ENCODE measurements at regions not wholly inside any gene's neighbourhood (a gene's known extent, or its start where the extent isn't known, plus 50 kb on each side); places are given as distances from the start of the nearest gene placed in this dataset.

DNA sequence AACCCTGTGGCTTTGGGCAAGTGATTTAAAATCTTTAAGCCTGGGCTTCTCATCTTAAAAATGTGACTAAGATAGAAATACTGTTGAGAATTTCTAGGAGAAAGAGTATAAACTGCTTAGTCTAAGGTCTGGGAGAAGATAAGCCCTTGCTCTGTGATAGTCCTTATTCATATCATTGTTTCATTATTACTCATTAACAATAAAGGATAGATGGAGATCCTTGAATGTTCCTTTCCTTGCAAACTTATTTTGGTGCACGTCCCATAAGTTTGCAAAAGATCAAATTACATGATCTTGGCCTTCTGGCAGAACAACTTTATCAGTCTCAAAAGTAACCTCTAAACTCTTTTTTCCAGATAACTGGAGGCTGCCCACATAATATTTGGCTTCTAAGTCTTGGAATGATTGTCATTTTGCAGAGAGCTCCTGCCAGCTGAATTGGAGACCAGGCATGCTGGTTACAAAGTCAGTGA is 138.3 kb downstream of the FAM124B start:
- no peak for TF ChIP-seq CTCF (IDR thresholded peaks at IDR 0.05)

DNA sequence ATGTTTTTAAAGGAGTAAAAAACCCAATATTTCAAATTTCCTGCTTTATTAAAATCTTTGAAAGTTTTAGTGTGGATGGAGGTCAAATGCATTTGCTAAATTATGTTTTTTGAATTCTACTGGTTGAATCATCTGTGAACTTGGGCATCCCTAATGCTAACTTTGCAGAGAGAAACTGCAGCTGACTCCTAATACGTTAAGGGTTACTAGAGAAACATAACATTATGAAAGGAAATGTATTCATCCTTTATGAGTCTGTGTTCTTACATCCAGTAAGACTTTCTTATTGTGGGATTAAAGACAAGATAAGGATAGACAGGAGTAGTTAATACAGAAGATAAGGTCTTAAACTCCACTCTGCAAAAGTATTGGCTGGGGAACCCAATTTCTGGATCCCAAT is 140.6 kb downstream of the FAM124B start:
- TF ChIP-seq CTCF (IDR thresholded peaks at IDR 0.05), result no peak

DNA sequence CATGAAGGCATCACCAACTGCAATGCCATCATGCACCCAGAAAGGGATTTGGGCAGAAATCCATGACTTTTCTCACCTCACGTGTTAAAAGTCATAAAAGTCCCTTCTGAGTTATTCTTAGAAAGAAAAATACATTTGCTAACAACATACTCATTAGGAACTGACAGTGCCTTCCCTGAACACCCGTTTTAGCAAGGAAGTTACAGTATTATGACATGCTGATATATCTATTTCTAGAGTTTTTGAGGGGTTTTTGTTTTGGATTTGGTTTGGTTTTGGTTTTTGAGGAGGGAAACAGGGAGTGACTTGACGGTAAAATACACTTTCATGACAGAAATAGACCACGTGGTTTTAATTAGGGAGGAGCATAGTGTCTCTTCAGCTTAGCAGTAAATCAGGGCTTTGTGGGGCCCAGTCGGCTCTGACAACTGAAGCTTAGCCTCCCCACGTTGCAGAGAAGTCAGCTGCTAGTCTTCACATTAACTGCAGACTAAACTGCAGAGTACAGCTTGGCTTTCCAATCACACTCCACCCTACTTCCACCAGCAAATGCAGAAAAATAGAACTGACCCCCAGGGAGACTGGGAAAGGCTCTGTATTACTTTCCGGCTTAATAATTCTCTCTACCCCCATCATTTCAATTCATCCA is 141.4 kb downstream of the FAM124B start:
- TF ChIP-seq CTCF (IDR thresholded peaks at IDR 0.05), result no peak

DNA sequence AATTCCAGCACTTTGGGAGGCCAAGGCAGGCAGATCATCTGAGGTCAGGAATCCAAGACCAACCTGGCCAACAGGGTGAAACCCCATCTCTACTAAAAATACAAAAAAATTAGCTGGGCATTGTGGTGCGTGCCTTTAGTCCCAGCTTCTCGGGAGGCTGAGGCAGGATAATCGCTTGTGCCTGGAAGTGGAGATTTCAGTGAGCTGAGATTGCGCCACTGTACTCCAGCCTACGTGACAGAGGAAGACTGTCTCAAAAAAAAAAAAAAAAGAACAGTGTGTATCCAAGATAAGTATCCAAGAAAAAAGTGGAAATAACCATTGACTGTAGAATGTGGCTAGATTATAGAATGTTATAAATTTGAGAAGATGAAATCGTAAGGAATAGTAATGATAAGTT is 142.1 kb downstream of the FAM124B start:
- TF ChIP-seq CTCF (IDR thresholded peaks at IDR 0.05), result no peak

DNA sequence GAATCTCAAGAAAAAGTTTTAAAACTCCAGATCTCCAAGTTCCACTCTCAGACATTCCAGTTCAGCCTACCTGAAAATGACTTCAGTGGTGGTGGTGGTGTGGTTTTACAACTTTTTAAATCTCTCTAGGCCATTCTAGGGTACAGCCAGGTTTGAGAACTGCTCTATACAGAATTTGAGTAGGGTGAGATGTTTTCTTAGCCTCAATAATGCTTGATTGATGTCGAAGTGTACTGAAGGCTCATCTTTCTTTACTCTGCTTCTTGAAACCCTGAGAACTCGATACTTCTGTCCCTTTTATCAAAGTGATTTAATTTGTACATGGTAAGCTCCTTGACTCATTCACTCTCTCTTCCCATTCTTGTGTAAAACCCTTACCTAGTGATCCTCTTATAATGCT is 143.8 kb downstream of the FAM124B start:
- TF ChIP-seq CTCF (IDR thresholded peaks at IDR 0.05), result no peak

DNA sequence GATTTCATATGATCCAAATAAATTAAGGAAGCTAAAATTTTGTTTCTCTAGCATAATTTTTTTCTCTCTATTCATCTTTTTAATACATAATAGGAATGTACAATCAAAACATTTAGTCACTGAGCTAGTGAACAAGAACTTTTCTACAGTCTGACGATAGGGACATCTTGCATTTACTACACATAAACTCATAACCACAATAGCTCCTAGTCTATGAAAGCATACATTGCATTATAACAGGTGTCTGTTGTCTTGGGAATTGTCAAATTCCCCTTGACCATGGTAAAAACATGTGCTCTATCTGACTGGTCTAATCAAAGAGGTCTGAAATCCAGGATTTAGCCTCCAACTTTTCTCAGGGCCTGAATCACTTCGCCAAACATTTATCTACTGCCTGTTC is 144.8 kb downstream of the FAM124B start:
- no peak for TF ChIP-seq CTCF (IDR thresholded peaks at IDR 0.05)

GRCh38 chr2:224253464-224253863 is 148.4 kb downstream of the FAM124B start:
- no peak for TF ChIP-seq CTCF (IDR thresholded peaks at IDR 0.05)

DNA sequence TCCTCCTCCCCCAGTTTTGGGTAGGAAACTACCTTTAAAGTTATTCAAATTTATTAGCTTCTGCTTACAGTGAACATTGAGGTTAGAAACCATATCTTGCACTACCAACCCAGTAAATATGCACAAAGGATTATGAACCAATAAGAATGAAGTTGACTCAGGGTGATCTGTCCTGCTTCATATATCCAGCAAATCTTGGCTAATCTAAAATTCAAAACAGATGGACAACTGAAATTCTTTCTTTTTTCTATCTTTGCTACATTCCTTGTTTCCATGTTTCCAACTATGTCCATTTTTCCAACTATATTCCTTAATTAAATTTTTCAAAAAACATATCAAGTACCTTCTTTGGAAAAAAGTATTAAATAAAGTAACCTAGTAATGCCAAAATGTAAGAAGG is 149.3 kb downstream of the FAM124B start:
- no peak for TF ChIP-seq CTCF (IDR thresholded peaks at IDR 0.05)

Data from LNCAP (cell line).